GM12891 (cell line): ENCODE measurements at regions not wholly inside any gene's neighbourhood (a gene's known extent, or its start where the extent isn't known, plus 50 kb on each side); places are given as distances from the start of the nearest gene placed in this dataset.

Source experiments
- PAX5 ChIP-seq: IDR thresholded peaks from 2 replicates; pipeline ENCODE4 v1.6.1; 2011; ENCODE audit warnings: low read length, moderate library complexity, mild to moderate bottlenecking; ENCODE audit not compliant: insufficient read depth, severe bottlenecking
- POLR2A ChIP-seq: IDR thresholded peaks from 2 replicates; pipeline ENCODE4 v1.6.1; 2011; ENCODE audit warnings: low read depth, low read length, control low read depth
- POLR2AphosphoS5 ChIP-seq: IDR thresholded peaks from 2 replicates; pipeline ENCODE4 v1.6.1; 2011; ENCODE audit warnings: low read depth, low read length, control low read depth
- POU2F2 ChIP-seq: IDR thresholded peaks from 2 replicates; pipeline ENCODE4 v1.6.1; 2011; ENCODE audit warnings: low read depth, mild to moderate bottlenecking, control low read depth, low read length, moderate library complexity
- SPI1 ChIP-seq: IDR thresholded peaks from 2 replicates; pipeline ENCODE4 v1.6.1; 2011; ENCODE audit warnings: low read depth, low read length, control low read depth
- TAF1 ChIP-seq: IDR thresholded peaks from 2 replicates; pipeline ENCODE4 v1.6.1; 2011; ENCODE audit warnings: low read depth, low read length, control low read depth

GRCh38 chr21:38664315-38664714 is 141.4 kb upstream of the ETS2 start:
- TF ChIP-seq POLR2AphosphoS5 (no peak), POLR2A (no peak), PAX5 (no peak), TAF1 (no peak), SPI1 (no peak), POU2F2 (no peak)
